ENCODE measurements at regions not wholly inside any gene's neighbourhood (a gene's known extent, or its start where the extent isn't known, plus 50 kb on each side); places are given as distances from the start of the nearest gene placed in this dataset.
A peak's percentile ranks its signal among the peaks of the same experiment; 100 is the strongest.

- Histone ChIP-seq H2AFZ (ENCODE audit: low read length) (no peak overlapping the region), H3K4me3 (replicated peaks in 1 of 3; ENCODE audit: insufficient read depth in 1 of 3, low read depth in 2 of 3, low read length in 3 of 3) (no peak overlapping the region), H3K9ac (ENCODE audit: insufficient read depth, low read depth, low read length) (no peak overlapping the region), H3K27ac (ENCODE audit: extremely low read length, insufficient read depth, low read length) (no peak overlapping the region), H3K27me3 (ENCODE audit: control insufficient read depth in 1 of 2, insufficient read depth in 2 of 2, low read length in 2 of 2) (no peaks in the 10 kb centered on the region), H3K36me3 (replicated peaks in 1 of 2; ENCODE audit: control insufficient read depth in 1 of 2, insufficient read depth in 2 of 2, low read length in 2 of 2) (no peaks in the 10 kb centered on the region), H3K4me1 (ENCODE audit: insufficient read depth, low read length) (no peaks in the 10 kb centered on the region), H3K79me2 (ENCODE audit: insufficient read depth, low read length) (no peaks in the 10 kb centered on the region), H4K20me1 (ENCODE audit: insufficient read depth, low read length) (no peaks in the 10 kb centered on the region), H3K9me3 (ENCODE audit: low read length) (no peaks in the 10 kb centered on the region), H3K4me2 (ENCODE audit: low read depth, low read length) (no peak overlapping the region)
- intact Hi-C loops (cut with micrococcal nuclease; ENCODE audit: unreplicated experiment) (no loop called here), in situ Hi-C loops (cut with HindIII; ENCODE audit: extremely low pct_ligation_motif_present, low pct_unique_long_range_greater_than_20kb) (no loop called here)
- FAIRE-seq, result no peak
- ChIA-PET CTCF (ENCODE audit: low intra/inter-chr PET ratio, low total read pairs) (no interaction called here), POLR2A (no interaction called here)
- no peak for DNase-seq (ENCODE audit: low spot score)
- ATAC-seq, result no peak
- 72% methylated on average over 5 of the region's 5 CpGs for WGBS (ENCODE audit: low lambda C conversion rate)
- BruUV-seq (replicated peaks), result no TSS peak
- peak; percentile 96; the same call in 1 of the 2 replicates for TF ChIP-seq TP53 (CRISPR knock-in tag; conservative IDR thresholded peaks at IDR 0.05)
- no peak for TF ChIP-seq MEIS1 (CRISPR knock-in tag; IDR thresholded peaks at IDR 0.05; ENCODE audit: borderline replicate concordance)
- no peak for TF ChIP-seq ZNF407 (CRISPR knock-in tag; IDR thresholded peaks at IDR 0.05; ENCODE audit: not compliant biosample characterization)
- no peak for TF ChIP-seq ZKSCAN1 (IDR thresholded peaks at IDR 0.05; ENCODE audit: low read length)
- TF ChIP-seq GATAD1 (CRISPR knock-in tag; IDR thresholded peaks at IDR 0.05), result no peak
- TF ChIP-seq ETV5 (CRISPR knock-in tag; IDR thresholded peaks at IDR 0.05; ENCODE audit: borderline replicate concordance), result no peak
- TF ChIP-seq SNAPC5 (CRISPR knock-in tag; IDR thresholded peaks at IDR 0.05; ENCODE audit: borderline replicate concordance), result no peak
- TF ChIP-seq ZNF235 (CRISPR knock-in tag; IDR thresholded peaks at IDR 0.05; ENCODE audit: borderline replicate concordance), result no peak
- TF ChIP-seq CHD2 (IDR thresholded peaks at IDR 0.05; ENCODE audit: low read depth, low read length), result no peak
- 0 out of 2 replicates have a peak, but pooled peaks have one; percentile 11 for TF ChIP-seq USF2 (IDR thresholded peaks at IDR 0.05; ENCODE audit: low read depth, low read length)
- TF ChIP-seq USF2 (CRISPR knock-in tag; IDR thresholded peaks at IDR 0.05; ENCODE audit: borderline replicate concordance), result no peak
Measured at GRCh38 chr1:199948587-199949280, 78.8 kb upstream of the NR5A2 start.
